ENCODE measurements at regions not wholly inside any gene's neighbourhood (a gene's known extent, or its start where the extent isn't known, plus 50 kb on each side); places are given as distances from the start of the nearest gene placed in this dataset.

- no peak for ATAC-seq
- H3K9ac ChIP-seq (ENCODE audit: control insufficient read depth, insufficient read depth, low read length): no peak overlapping the region
- no peak for TF ChIP-seq STAT1 (conservative IDR thresholded peaks at IDR 0.05)
- no peak for TF ChIP-seq SMC3 (IDR thresholded peaks at IDR 0.05; ENCODE audit: borderline replicate concordance, low read length)
- no peak for TF ChIP-seq USF2 (IDR thresholded peaks at IDR 0.05; ENCODE audit: borderline replicate concordance, low read depth, low read length)
- DNase-seq (ENCODE audit: low read depth, low spot score): no peak
- POLR2A ChIA-PET: no interaction called here
- no peaks in the 10 kb centered on the region for H3K27me3 ChIP-seq (replicated peaks in 1 of 2; ENCODE audit: control insufficient read depth in 2 of 2, insufficient read depth in 2 of 2, low read length in 1 of 2)
- H2AFZ ChIP-seq (ENCODE audit: control insufficient read depth, low read depth, low read length): no peak overlapping the region
- no peaks in the 10 kb centered on the region for H4K20me1 ChIP-seq (ENCODE audit: control insufficient read depth, insufficient read depth)
- no TSS peak for BruUV-seq (replicated peaks)
- H3K9me3 ChIP-seq (replicated peaks; ENCODE audit: control insufficient read depth, insufficient read depth, low read length): no peaks in the 10 kb centered on the region
- in situ Hi-C loops (cut with MboI) (no loop called here), intact Hi-C loops (cut with micrococcal nuclease; ENCODE audit: unreplicated experiment) (no loop called here)
- no peak overlapping the region for H3K4me3 ChIP-seq
- no peak overlapping the region for H3K4me2 ChIP-seq (ENCODE audit: control insufficient read depth, insufficient read depth)
- no peak for FAIRE-seq
- 53% methylated on average over 2 of the region's 2 CpGs for WGBS (ENCODE audit: insufficient coverage, insufficient replicate concordance, low lambda C conversion rate, missing lambda C conversion rate)
- no peaks in the 10 kb centered on the region for H3K79me2 ChIP-seq (ENCODE audit: control insufficient read depth, insufficient read depth, low read length)
- H3K36me3 ChIP-seq (ENCODE audit: control insufficient read depth in 2 of 2, insufficient read depth in 2 of 2, low read length in 1 of 2): no peaks in the 10 kb centered on the region
- H3K27ac ChIP-seq (ENCODE audit: control insufficient read depth, insufficient read depth): no peak overlapping the region
- CTCF ChIA-PET: no interaction called here
- RAD21 ChIA-PET (ENCODE audit: unreplicated experiment): no interaction called here
- no peaks in the 10 kb centered on the region for H3K4me1 ChIP-seq (ENCODE audit: control insufficient read depth, insufficient read depth, low read length)
- SMC1A ChIA-PET (ENCODE audit: uncharacterized antibody, unreplicated experiment): no interaction called here
These were observed 488.4 kb upstream of the MMS22L start for GRCh38 chr6:97771372-97771771.

- in situ Hi-C loops (cut with MboI): no loop called here
- no peak for FAIRE-seq
- no peak for ATAC-seq
- TF ChIP-seq SMARCA5 (IDR thresholded peaks at IDR 0.05) (no peak), CBFB (IDR thresholded peaks at IDR 0.05; ENCODE audit: low read depth) (no peak), MYB (IDR thresholded peaks at IDR 0.05; ENCODE audit: borderline replicate concordance, low read depth, low read length) (no peak), TCF12 (IDR thresholded peaks at IDR 0.05; ENCODE audit: low read depth, low read length) (no peak), CEBPZ (IDR thresholded peaks at IDR 0.05; ENCODE audit: low read depth, low read length) (no peak), MEF2B (IDR thresholded peaks at IDR 0.05; ENCODE audit: partially characterized antibody, poor library complexity, severe bottlenecking) (no peak), NFYB (IDR thresholded peaks at IDR 0.05; ENCODE audit: insufficient read depth, low read depth, low read length) (no peak), RUNX3 (IDR thresholded peaks at IDR 0.05; ENCODE audit: low read length) (no peak), CBX3 (IDR thresholded peaks at IDR 0.05; ENCODE audit: borderline replicate concordance, low read depth) (no peak), ASH2L (IDR thresholded peaks at IDR 0.05; ENCODE audit: borderline replicate concordance, low read depth) (no peak), IKZF1 (conservative IDR thresholded peaks at IDR 0.05) (no peak), CHD1 (IDR thresholded peaks at IDR 0.05; ENCODE audit: low read depth, low read length) (no peak), SIX5 (IDR thresholded peaks at IDR 0.05; ENCODE audit: low read depth, low read length, severe bottlenecking) (no peak)
These were observed 492.0 kb upstream of the MMS22L start for GRCh38 chr6:97775012-97775411.

More at GRCh38 chr6:97775012-97775411, 492.0 kb upstream of the MMS22L start:
- DNase-seq (ENCODE audit: low read depth, low spot score): no peak
- no peaks in the 10 kb centered on the region for H3K9me3 ChIP-seq (replicated peaks; ENCODE audit: control insufficient read depth, insufficient read depth, low read length)
- no TSS peak for BruUV-seq (replicated peaks)
- 34% methylated on average over 5 of the region's 5 CpGs for WGBS (ENCODE audit: insufficient coverage, insufficient replicate concordance, low lambda C conversion rate, missing lambda C conversion rate)
- no peak overlapping the region for H3K27ac ChIP-seq (ENCODE audit: control insufficient read depth, insufficient read depth)
- H4K20me1 ChIP-seq (ENCODE audit: control insufficient read depth, insufficient read depth): no peaks in the 10 kb centered on the region
- H3K4me2 ChIP-seq (ENCODE audit: control insufficient read depth, insufficient read depth): no peak overlapping the region
- RAD21 ChIA-PET (ENCODE audit: unreplicated experiment): no interaction called here
- H2AFZ ChIP-seq (ENCODE audit: control insufficient read depth, low read depth, low read length): no peak overlapping the region
- no peak overlapping the region for H3K9ac ChIP-seq (ENCODE audit: control insufficient read depth, insufficient read depth, low read length)
- no peaks in the 10 kb centered on the region for H3K79me2 ChIP-seq (ENCODE audit: control insufficient read depth, insufficient read depth, low read length)
- H3K36me3 ChIP-seq (ENCODE audit: control insufficient read depth in 2 of 2, insufficient read depth in 2 of 2, low read length in 1 of 2): no peaks in the 10 kb centered on the region
- H3K4me1 ChIP-seq (ENCODE audit: control insufficient read depth, insufficient read depth, low read length): no peaks in the 10 kb centered on the region
- POLR2A ChIA-PET: no interaction called here
- SMC1A ChIA-PET (ENCODE audit: uncharacterized antibody, unreplicated experiment): no interaction called here
- CTCF ChIA-PET: no interaction called here
- no peaks in the 10 kb centered on the region for H3K27me3 ChIP-seq (replicated peaks in 1 of 2; ENCODE audit: control insufficient read depth in 2 of 2, insufficient read depth in 2 of 2, low read length in 1 of 2)
- no peak overlapping the region for H3K4me3 ChIP-seq
- intact Hi-C loops (cut with micrococcal nuclease; ENCODE audit: unreplicated experiment): no loop called here

Data from GM12878 (cell line).